ENCODE measurements at regions not wholly inside any gene's neighbourhood (a gene's known extent, or its start where the extent isn't known, plus 50 kb on each side); places are given as distances from the start of the nearest gene placed in this dataset.

GRCh38 chr6:112806163-112806865, 459.2 kb downstream of the RFPL4B start:
- CTCF ChIA-PET, result no interaction called here
- peaks cover 1% of the 10 kb centered on the region for H3K9me3 Mint-ChIP-seq (ENCODE audit: low read depth)
- H3K36me3 Mint-ChIP-seq, result no peaks in the 10 kb centered on the region
- DNase-seq (no peak), ATAC-seq (no peak)
- H3K4me3 Mint-ChIP-seq, result no peak overlapping the region
- no peaks in the 10 kb centered on the region for H3K27me3 Mint-ChIP-seq
- no peak overlapping the region for H3K27ac Mint-ChIP-seq
- no peaks in the 10 kb centered on the region for H3K4me1 Mint-ChIP-seq

GRCh38 chr6:112821476-112821875, 474.3 kb downstream of the RFPL4B start:
- Mint-ChIP-seq H3K4me3 (no peak overlapping the region), H3K27me3 (no peaks in the 10 kb centered on the region), H3K36me3 (no peaks in the 10 kb centered on the region), H3K4me1 (no peaks in the 10 kb centered on the region), H3K9me3 (ENCODE audit: low read depth) (no peaks in the 10 kb centered on the region), H3K27ac (no peak overlapping the region)
- ATAC-seq (no peak), DNase-seq (no peak)
- CTCF ChIA-PET, result no interaction called here

- no peak overlapping the region for H3K4me3 Mint-ChIP-seq
- CTCF ChIA-PET, result no interaction called here
- no peaks in the 10 kb centered on the region for H3K36me3 Mint-ChIP-seq
- H3K27me3 Mint-ChIP-seq, result no peaks in the 10 kb centered on the region
- ATAC-seq (no peak), DNase-seq (no peak)
- no peaks in the 10 kb centered on the region for H3K4me1 Mint-ChIP-seq
- no peak overlapping the region for H3K27ac Mint-ChIP-seq
- no peaks in the 10 kb centered on the region for H3K9me3 Mint-ChIP-seq (ENCODE audit: low read depth)
Measured at GRCh38 chr6:112822769-112823168, 475.6 kb downstream of the RFPL4B start.

GRCh38 chr6:112827793-112828192, 480.7 kb downstream of the RFPL4B start:
- Mint-ChIP-seq H3K4me3 (no peak overlapping the region), H3K27ac (no peak overlapping the region), H3K27me3 (no peaks in the 10 kb centered on the region), H3K4me1 (no peaks in the 10 kb centered on the region), H3K36me3 (no peaks in the 10 kb centered on the region), H3K9me3 (ENCODE audit: low read depth) (peaks cover 2% of the 10 kb centered on the region)
- ATAC-seq (no peak), DNase-seq (no peak)
- CTCF ChIA-PET, result no interaction called here

- Mint-ChIP-seq H3K4me1 (no peaks in the 10 kb centered on the region), H3K4me3 (no peak overlapping the region), H3K9me3 (ENCODE audit: low read depth) (peaks cover 2% of the 10 kb centered on the region), H3K27ac (no peak overlapping the region), H3K27me3 (no peaks in the 10 kb centered on the region), H3K36me3 (no peaks in the 10 kb centered on the region)
- no peak for ATAC-seq
- DNase-seq, result no peak
- CTCF ChIA-PET, result no interaction called here
Measured at GRCh38 chr6:112831022-112831421, 483.9 kb downstream of the RFPL4B start.

- no peaks in the 10 kb centered on the region for H3K27me3 Mint-ChIP-seq
- H3K9me3 Mint-ChIP-seq (ENCODE audit: low read depth), result peaks cover 4% of the 10 kb centered on the region
- no peaks in the 10 kb centered on the region for H3K4me1 Mint-ChIP-seq
- H3K27ac Mint-ChIP-seq, result no peak overlapping the region
- H3K36me3 Mint-ChIP-seq, result no peaks in the 10 kb centered on the region
- ATAC-seq, result no peak
- H3K4me3 Mint-ChIP-seq, result no peak overlapping the region
- no peak for DNase-seq
- CTCF ChIA-PET, result no interaction called here
Measured at GRCh38 chr6:112833581-112834131, 486.5 kb downstream of the RFPL4B start.

GRCh38 chr6:112835078-112835477, 487.9 kb downstream of the RFPL4B start:
- CTCF ChIA-PET, result no interaction called here
- ATAC-seq (no peak), DNase-seq (no peak)
- Mint-ChIP-seq H3K27me3 (no peaks in the 10 kb centered on the region), H3K4me1 (no peaks in the 10 kb centered on the region), H3K36me3 (no peaks in the 10 kb centered on the region), H3K9me3 (ENCODE audit: low read depth) (peaks cover 4% of the 10 kb centered on the region), H3K4me3 (no peak overlapping the region), H3K27ac (no peak overlapping the region)

- DNase-seq (no peak), ATAC-seq (no peak)
- H3K9me3 Mint-ChIP-seq (ENCODE audit: low read depth), result peaks cover 2% of the 10 kb centered on the region
- no peaks in the 10 kb centered on the region for H3K4me1 Mint-ChIP-seq
- no peaks in the 10 kb centered on the region for H3K36me3 Mint-ChIP-seq
- no peak overlapping the region for H3K27ac Mint-ChIP-seq
- CTCF ChIA-PET, result no interaction called here
- H3K4me3 Mint-ChIP-seq, result no peak overlapping the region
- no peaks in the 10 kb centered on the region for H3K27me3 Mint-ChIP-seq
Measured at GRCh38 chr6:112839525-112839961, 492.4 kb downstream of the RFPL4B start.

- no peak overlapping the region for H3K4me3 Mint-ChIP-seq
- H3K36me3 Mint-ChIP-seq, result no peaks in the 10 kb centered on the region
- H3K27ac Mint-ChIP-seq, result no peak overlapping the region
- no peaks in the 10 kb centered on the region for H3K9me3 Mint-ChIP-seq (ENCODE audit: low read depth)
- DNase-seq, result no peak
- no peaks in the 10 kb centered on the region for H3K4me1 Mint-ChIP-seq
- ATAC-seq, result no peak
- CTCF ChIA-PET, result no interaction called here
- H3K27me3 Mint-ChIP-seq, result no peaks in the 10 kb centered on the region
Measured at GRCh38 chr6:112841553-112842329, 494.6 kb downstream of the RFPL4B start.

GRCh38 chr6:112842330-112842685, 495.2 kb downstream of the RFPL4B start:
- no peaks in the 10 kb centered on the region for H3K27me3 Mint-ChIP-seq
- no peaks in the 10 kb centered on the region for H3K4me1 Mint-ChIP-seq
- peaks cover 2% of the 10 kb centered on the region for H3K9me3 Mint-ChIP-seq (ENCODE audit: low read depth)
- DNase-seq (no peak), ATAC-seq (no peak)
- H3K27ac Mint-ChIP-seq, result no peak overlapping the region
- no peak overlapping the region for H3K4me3 Mint-ChIP-seq
- H3K36me3 Mint-ChIP-seq, result no peaks in the 10 kb centered on the region
- CTCF ChIA-PET, result no interaction called here

GRCh38 chr6:112846681-112847080, 499.6 kb downstream of the RFPL4B start:
- H3K27me3 Mint-ChIP-seq, result no peaks in the 10 kb centered on the region
- no peaks in the 10 kb centered on the region for H3K4me1 Mint-ChIP-seq
- H3K4me3 Mint-ChIP-seq, result no peak overlapping the region
- DNase-seq (no peak), ATAC-seq (no peak)
- no peaks in the 10 kb centered on the region for H3K36me3 Mint-ChIP-seq
- H3K27ac Mint-ChIP-seq, result no peak overlapping the region
- H3K9me3 Mint-ChIP-seq (ENCODE audit: low read depth), result peaks cover 6% of the 10 kb centered on the region
- CTCF ChIA-PET, result no interaction called here

- ATAC-seq, result no peak
Measured at GRCh38 chr6:112851146-112851545, 504.0 kb downstream of the RFPL4B start.

GRCh38 chr6:112853162-112853561, 506.0 kb downstream of the RFPL4B start:
- Mint-ChIP-seq H3K27ac (no peak overlapping the region), H3K4me1 (no peaks in the 10 kb centered on the region), H3K36me3 (no peaks in the 10 kb centered on the region), H3K27me3 (no peaks in the 10 kb centered on the region), H3K4me3 (no peak overlapping the region), H3K9me3 (ENCODE audit: low read depth) (no peaks in the 10 kb centered on the region)
- ATAC-seq (no peak), DNase-seq (no peak)
- CTCF ChIA-PET, result no interaction called here

More at GRCh38 chr6:112851146-112851545, 504.0 kb downstream of the RFPL4B start:
- CTCF ChIA-PET, result no interaction called here
- Mint-ChIP-seq H3K27me3 (no peaks in the 10 kb centered on the region), H3K4me3 (no peak overlapping the region), H3K9me3 (ENCODE audit: low read depth) (peaks cover 6% of the 10 kb centered on the region), H3K36me3 (no peaks in the 10 kb centered on the region), H3K4me1 (no peaks in the 10 kb centered on the region), H3K27ac (no peak overlapping the region)
- DNase-seq, result no peak

- no peak for DNase-seq
- no peak overlapping the region for H3K4me3 Mint-ChIP-seq
- H3K27ac Mint-ChIP-seq, result no peak overlapping the region
- H3K27me3 Mint-ChIP-seq, result no peaks in the 10 kb centered on the region
- no peaks in the 10 kb centered on the region for H3K9me3 Mint-ChIP-seq (ENCODE audit: low read depth)
- H3K4me1 Mint-ChIP-seq, result no peaks in the 10 kb centered on the region
- no peak for ATAC-seq
- CTCF ChIA-PET, result no interaction called here
- H3K36me3 Mint-ChIP-seq, result no peaks in the 10 kb centered on the region
Measured at GRCh38 chr6:112863753-112864152, 516.6 kb downstream of the RFPL4B start.
